ENCODE measurements at regions not wholly inside any gene's neighbourhood (a gene's known extent, or its start where the extent isn't known, plus 50 kb on each side); places are given as distances from the start of the nearest gene placed in this dataset.

- TF ChIP-seq, protein P1, sequence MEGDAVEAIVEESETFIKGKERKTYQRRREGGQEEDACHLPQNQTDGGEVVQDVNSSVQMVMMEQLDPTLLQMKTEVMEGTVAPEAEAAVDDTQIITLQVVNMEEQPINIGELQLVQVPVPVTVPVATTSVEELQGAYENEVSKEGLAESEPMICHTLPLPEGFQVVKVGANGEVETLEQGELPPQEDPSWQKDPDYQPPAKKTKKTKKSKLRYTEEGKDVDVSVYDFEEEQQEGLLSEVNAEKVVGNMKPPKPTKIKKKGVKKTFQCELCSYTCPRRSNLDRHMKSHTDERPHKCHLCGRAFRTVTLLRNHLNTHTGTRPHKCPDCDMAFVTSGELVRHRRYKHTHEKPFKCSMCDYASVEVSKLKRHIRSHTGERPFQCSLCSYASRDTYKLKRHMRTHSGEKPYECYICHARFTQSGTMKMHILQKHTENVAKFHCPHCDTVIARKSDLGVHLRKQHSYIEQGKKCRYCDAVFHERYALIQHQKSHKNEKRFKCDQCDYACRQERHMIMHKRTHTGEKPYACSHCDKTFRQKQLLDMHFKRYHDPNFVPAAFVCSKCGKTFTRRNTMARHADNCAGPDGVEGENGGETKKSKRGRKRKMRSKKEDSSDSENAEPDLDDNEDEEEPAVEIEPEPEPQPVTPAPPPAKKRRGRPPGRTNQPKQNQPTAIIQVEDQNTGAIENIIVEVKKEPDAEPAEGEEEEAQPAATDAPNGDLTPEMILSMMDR (IDR thresholded peaks at IDR 0.05; ENCODE audit: poor library complexity, severe bottlenecking), result no peak
- no peak for TF ChIP-seq SMC3 (conservative IDR thresholded peaks at IDR 0.05; ENCODE audit: poor library complexity)
- no peak for TF ChIP-seq RAD21 (conservative IDR thresholded peaks at IDR 0.05)
- TF ChIP-seq EP300 (conservative IDR thresholded peaks at IDR 0.05; ENCODE audit: poor library complexity, severe bottlenecking), result no peak
- TF ChIP-seq MXI1 (conservative IDR thresholded peaks at IDR 0.05; ENCODE audit: poor library complexity, severe bottlenecking), result no peak
- TF ChIP-seq POLR2AphosphoS5 (IDR thresholded peaks at IDR 0.05), result no peak
These were observed 120.7 kb upstream of the MDFIC2 start for GRCh38 chr3:70433091-70433490.

All from neural cell (in vitro differentiated cells).